GM12872 (cell line): ENCODE measurements at regions not wholly inside any gene's neighbourhood (a gene's known extent, or its start where the extent isn't known, plus 50 kb on each side); places are given as distances from the start of the nearest gene placed in this dataset.

Experiments
- TF ChIP-seq, protein P1 (sequence below): IDR thresholded peaks from 3 replicates; pipeline ENCODE4 v1.5.1; 2011; ENCODE audit warnings: low read depth, mild to moderate bottlenecking, low read length, moderate library complexity; ENCODE audit not compliant: insufficient read depth

DNA sequence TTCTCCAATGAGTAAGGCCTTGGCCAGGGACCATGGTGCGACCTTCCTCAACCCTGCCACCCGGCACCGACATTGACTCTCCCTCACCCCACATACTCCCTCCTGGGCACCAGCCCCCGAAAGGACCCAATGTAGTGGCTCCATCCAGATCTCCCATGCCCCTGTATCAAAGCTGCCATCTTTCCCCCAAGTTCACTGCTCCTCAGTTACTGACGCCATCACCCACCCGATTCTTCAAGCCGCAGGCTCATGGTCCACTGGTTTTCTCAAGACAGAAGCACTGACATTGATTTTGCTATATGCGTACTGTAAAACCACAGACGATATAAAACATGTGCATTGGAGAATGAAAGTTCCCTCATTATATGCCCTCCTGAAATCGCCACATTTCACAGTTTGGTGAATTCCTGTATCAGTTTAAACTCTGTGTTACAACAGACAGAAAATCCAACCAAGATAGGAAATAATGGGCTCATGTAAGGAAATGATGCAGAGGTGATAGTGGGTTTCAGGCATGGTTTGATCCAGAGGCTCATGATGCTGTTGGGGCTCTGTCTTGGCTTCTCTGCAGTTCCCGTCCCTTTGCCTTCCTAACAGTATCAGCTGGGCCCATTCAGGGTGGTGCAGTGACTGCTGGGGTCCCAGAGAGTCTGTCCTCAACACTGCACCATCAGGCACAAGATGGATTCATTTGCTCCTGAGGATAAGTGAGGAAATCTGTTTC, 207.3 kb upstream of the IER5L start:
- TF ChIP-seq, protein P1, sequence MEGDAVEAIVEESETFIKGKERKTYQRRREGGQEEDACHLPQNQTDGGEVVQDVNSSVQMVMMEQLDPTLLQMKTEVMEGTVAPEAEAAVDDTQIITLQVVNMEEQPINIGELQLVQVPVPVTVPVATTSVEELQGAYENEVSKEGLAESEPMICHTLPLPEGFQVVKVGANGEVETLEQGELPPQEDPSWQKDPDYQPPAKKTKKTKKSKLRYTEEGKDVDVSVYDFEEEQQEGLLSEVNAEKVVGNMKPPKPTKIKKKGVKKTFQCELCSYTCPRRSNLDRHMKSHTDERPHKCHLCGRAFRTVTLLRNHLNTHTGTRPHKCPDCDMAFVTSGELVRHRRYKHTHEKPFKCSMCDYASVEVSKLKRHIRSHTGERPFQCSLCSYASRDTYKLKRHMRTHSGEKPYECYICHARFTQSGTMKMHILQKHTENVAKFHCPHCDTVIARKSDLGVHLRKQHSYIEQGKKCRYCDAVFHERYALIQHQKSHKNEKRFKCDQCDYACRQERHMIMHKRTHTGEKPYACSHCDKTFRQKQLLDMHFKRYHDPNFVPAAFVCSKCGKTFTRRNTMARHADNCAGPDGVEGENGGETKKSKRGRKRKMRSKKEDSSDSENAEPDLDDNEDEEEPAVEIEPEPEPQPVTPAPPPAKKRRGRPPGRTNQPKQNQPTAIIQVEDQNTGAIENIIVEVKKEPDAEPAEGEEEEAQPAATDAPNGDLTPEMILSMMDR = no peak

DNA sequence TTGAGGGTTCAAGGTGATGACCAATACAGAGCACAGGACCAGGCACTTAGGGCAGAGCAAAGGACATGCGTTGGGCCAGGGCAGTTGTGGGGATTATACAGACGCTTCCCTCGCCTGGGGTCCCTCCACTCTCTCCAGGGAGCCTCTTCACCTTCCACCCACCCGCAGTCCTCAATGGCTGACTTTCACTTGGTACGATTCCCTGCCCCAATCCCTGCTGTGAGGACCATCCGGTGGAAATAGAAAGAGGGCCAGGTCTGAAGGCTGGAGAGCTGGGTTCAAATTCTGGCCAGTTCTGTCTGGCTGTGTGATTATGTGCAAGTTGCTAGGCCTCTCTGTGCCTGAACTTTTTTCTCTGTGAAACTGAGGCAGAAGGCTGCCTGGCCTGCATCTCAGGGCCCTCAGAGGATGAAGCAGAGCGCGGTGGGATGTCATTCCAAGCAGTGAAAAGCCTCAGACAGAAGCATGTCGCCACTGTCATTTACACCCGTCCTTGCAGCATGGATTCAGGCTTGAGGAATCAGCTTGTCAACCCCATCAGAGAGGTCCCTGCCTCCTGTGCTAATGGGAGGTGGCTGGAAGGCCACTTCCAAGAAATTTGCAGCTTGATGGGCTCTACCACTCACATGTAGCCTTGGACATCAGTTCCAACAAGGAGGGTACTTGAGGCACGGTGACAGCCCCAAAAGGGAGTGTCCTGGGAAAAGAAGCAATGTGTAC, 206.6 kb upstream of the IER5L start:
- TF ChIP-seq, protein P1 = no peak

DNA sequence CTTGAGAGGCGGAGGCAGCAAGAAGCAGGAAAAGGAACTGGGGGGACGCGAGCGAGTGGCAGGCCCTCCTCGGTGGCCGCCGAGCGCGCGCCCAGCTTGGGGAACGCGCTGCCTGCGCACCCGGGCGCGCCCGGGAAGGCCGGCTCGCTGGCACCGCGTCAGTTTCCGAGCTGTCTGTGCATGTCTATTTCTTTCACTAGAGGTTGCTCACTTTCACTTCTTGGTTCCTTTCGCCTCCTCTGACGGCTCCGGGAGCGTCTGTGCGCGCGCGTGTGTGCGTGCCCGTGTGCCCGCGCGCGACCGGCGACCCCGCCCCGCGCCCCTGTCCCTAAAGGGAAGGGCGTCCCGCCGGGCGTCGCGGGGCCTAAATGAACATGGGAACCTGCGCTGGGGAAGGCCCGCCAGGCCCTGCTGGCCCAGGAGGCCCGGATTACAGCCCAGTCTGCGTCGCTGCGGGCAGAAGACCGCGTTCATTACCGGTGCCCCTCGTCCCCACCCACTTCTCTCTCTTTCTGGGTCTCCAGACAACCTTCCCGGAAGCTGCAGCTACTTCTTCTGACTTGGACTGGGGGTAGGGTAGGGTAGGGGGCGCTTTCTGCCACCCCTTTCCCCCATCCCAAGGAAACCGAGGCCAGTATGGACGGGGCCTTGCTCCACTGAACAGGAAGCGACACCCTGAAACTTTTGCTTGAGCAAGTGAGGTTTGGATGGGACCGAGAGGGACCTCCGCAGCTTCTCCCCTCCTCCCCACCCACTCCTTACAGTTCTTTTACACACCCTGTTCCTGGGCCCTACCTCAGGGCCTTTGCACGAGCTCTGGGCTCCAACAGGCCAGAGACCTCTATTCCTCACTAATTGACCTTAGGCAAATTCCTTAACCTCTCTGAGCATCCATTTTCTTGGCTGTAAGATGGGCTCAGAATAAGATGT, 205.8 kb upstream of the IER5L start:
- TF ChIP-seq, protein P1 = 0 out of 3 replicates have a peak, but pooled peaks have one; percentile 13

DNA sequence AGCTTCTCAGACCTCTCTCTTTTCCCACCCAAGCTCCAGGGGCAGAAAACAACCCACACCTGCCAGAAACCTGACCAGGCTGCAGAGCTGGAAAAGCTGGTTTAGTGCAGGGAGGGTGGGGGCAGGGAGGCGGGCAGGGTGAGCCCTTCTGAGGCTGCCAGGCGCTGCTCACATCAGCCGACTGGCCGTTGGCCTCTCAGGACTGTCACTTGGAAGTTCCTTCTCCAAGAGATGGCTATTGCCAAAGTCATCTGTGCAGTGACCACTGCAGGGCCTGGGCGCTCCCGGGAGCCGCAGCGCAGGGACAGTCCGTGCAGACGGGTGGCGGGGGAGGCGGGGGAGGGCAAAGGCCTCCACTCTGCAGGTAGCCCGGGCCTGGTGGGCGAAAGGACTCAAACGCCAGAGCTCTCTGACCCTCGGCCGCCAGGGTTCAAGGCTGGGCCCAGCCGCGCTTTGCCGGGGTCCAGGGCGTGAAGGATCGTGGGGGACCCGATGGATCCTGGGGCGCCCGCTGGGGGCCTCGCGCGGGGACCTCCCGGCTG, 205.0 kb upstream of the IER5L start:
- TF ChIP-seq, protein P1 = no peak

DNA sequence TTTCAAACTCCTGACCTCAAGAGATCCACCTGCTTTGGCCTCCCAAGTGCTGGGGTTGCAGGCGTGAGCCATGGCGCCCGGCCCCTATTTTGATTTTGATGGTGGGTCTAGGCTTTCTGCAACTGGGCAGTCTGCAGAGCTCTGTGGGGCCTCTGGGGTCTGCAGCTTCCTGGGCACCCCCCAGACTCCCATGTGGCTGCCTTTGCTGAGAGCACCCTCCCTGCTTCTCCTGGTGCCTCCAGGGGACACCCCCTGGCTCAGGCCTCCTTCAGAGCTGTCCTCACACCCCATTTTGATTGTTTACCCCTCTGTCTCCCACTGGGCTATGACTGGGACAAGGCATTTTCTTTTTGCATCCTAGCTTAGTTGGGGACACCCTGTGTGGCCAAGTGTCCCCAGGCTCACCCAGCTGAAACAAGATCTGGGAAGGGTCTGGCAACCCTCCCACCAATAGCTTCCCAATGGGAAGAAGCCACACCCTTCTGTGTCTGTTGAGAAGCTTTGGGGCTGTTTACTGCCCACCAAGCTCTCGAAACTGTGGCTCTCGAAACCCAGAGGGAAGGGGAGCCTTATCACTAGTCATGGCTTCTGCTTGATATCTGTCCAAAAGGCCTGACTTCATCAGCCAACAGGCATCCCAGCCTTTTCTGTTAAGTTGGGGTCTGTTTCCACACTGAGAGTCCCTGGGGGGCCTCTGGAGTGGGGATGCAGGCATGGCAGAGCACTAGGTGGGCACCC, 204.4 kb upstream of the IER5L start:
- TF ChIP-seq, protein P1 = no peak

DNA sequence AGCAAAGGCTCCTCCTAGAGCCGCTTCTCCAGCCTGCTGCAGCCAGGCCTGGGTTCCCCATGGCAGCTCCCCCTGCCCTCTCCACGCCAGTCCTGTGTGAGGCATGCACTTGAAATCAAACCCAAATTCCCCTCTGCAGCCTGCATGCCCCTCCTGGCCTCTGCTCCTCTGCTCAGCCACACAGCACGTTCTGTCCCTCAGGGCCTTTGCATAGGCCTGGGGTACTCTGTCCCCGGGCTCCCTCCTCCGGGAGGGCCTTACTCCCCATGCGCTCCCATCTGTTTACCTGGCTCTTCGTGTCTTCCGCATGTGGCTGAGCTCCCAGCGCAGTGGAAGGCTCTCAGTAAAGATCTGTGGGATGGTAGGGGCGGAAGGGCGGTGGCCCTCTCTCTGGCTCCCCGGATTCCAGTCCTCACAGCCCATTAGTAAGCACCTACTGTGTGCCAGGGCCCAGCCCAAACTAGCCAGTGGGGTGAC, 203.5 kb upstream of the IER5L start:
- TF ChIP-seq, protein P1 = no peak
